ENCODE measurements at regions not wholly inside any gene's neighbourhood (a gene's known extent, or its start where the extent isn't known, plus 50 kb on each side); places are given as distances from the start of the nearest gene placed in this dataset.

DNA sequence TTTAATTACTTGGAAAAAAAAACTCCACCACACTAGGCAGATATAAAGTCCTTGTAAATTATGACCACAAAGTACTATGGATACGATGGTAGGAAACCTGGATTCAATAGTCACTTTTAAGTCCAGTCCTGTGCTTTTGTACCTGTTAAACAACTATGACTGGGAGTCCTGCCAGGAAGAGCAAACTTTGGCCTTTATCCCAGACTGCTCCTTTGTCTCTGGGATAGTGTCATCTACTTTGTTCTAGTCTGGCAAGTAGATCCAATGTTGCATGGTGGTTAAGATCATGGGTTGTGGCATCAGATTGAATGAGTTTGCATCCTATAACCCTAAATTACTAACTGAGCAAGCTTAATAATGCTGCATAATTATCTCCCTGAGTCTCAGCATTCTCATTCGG is 175.3 kb upstream of the FGF13 start (continued):
- TF ChIP-seq, protein P1, sequence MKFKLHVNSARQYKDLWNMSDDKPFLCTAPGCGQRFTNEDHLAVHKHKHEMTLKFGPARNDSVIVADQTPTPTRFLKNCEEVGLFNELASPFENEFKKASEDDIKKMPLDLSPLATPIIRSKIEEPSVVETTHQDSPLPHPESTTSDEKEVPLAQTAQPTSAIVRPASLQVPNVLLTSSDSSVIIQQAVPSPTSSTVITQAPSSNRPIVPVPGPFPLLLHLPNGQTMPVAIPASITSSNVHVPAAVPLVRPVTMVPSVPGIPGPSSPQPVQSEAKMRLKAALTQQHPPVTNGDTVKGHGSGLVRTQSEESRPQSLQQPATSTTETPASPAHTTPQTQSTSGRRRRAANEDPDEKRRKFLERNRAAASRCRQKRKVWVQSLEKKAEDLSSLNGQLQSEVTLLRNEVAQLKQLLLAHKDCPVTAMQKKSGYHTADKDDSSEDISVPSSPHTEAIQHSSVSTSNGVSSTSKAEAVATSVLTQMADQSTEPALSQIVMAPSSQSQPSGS (CRISPR knock-in tag; IDR thresholded peaks at IDR 0.05): no peak
- TF ChIP-seq EP400 (IDR thresholded peaks at IDR 0.05) (no peak), CHD4 (IDR thresholded peaks at IDR 0.05; ENCODE audit: insufficient read depth, insufficient replicate concordance, low read depth, low read length, poor library complexity, severe bottlenecking) (no peak), PHF8 (IDR thresholded peaks at IDR 0.05; ENCODE audit: borderline replicate concordance, low read length) (no peak)

DNA sequence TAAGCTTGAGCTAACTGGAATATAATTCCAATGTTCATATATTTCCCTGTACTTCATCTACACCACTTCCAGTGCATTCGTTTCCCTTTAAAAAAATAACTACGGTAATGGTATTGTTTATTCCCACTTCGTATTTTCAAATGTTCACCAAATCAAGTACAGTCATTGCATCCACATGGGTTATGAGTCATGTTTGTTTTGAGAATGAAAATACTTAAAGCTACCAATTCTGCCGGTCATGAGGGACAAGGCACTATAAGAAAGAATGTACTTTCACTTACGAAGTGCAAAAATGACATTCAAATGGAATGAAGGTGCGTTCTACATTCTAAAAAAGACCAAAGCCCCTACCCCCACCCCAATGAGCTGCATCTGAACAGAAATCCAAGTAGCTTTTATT is 174.4 kb upstream of the FGF13 start:
- ATAC-seq (no peak), FAIRE-seq (no peak), DNase-seq (ENCODE audit: extremely low read depth in 1 of 4, low spot score in 3 of 4) (no peak)
- H3K9me1 ChIP-seq (ENCODE audit: control insufficient read depth, insufficient read depth, low read length): no peaks in the 10 kb centered on the region
- no peaks in the 10 kb centered on the region for H4K20me1 ChIP-seq (replicated peaks; ENCODE audit: control insufficient read depth, insufficient read depth, low read length)
- intact Hi-C loops (cut with micrococcal nuclease): no loop called here
- H3K9ac ChIP-seq (ENCODE audit: insufficient read depth in 1 of 2, low read depth in 2 of 2, low read length in 2 of 2): no peak overlapping the region
- no peaks in the 10 kb centered on the region for H3K9me3 ChIP-seq (replicated peaks; ENCODE audit: control insufficient read depth, insufficient read depth, low read depth, low read length)
- H3K36me3 ChIP-seq (ENCODE audit: control insufficient read depth, insufficient read depth, low read length): no peaks in the 10 kb centered on the region
- no TSS peak for BruUV-seq (replicated peaks)
- in situ Hi-C loops (cut with MboI): no loop called here
- H3K4me3 ChIP-seq: no peak overlapping the region
- H3K27ac ChIP-seq (ENCODE audit: extremely low read depth, low read depth, low read length): no peak overlapping the region
- POLR2A ChIA-PET: no interaction called here
- H3K79me2 ChIP-seq (ENCODE audit: control insufficient read depth, insufficient read depth, low read length): peaks cover 18% of the 10 kb centered on the region; the same call in 2 of the 3 replicates
- WGBS (ENCODE audit: insufficient coverage, low coverage, missing lambda C conversion rate): 67% methylated on average over 5 of the region's 6 CpGs
- no peak overlapping the region for H2AFZ ChIP-seq (ENCODE audit: low read depth, low read length)
- H3K4me2 ChIP-seq (ENCODE audit: insufficient read depth, low read length): no peak overlapping the region
- H3K27me3 ChIP-seq (ENCODE audit: control insufficient read depth in 2 of 2, insufficient read depth in 2 of 2, low read length in 2 of 2): no peaks in the 10 kb centered on the region
- no peaks in the 10 kb centered on the region for H3K4me1 ChIP-seq (replicated peaks in 1 of 2; ENCODE audit: control insufficient read depth in 2 of 2, insufficient read depth in 2 of 2, low read length in 2 of 2)
- CTCF ChIA-PET (ENCODE audit: low intra/inter-chr PET ratio): no interaction called here
- TF ChIP-seq CBX5 (IDR thresholded peaks at IDR 0.05; ENCODE audit: borderline replicate concordance, low read depth) (no peak), BRD4 (IDR thresholded peaks at IDR 0.05) (no peak), RBM25 (IDR thresholded peaks at IDR 0.05; ENCODE audit: low read depth, low read length, severe bottlenecking) (no peak), TCFL5 (CRISPR knock-in tag; conservative IDR thresholded peaks at IDR 0.05) (no peak), ZFX (CRISPR knock-in tag; IDR thresholded peaks at IDR 0.05) (no peak), ZNF507 (tag; conservative IDR thresholded peaks at IDR 0.05) (no peak), ZFP36 (IDR thresholded peaks at IDR 0.05; ENCODE audit: low read depth, low read length, partially characterized antibody) (no peak)
- TF ChIP-seq, protein P2, sequence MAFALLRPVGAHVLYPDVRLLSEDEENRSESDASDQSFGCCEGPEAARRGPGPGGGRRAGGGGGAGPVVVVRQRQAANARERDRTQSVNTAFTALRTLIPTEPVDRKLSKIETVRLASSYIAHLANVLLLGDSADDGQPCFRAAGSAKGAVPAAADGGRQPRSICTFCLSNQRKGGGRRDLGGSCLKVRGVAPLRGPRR (CRISPR knock-in tag; IDR thresholded peaks at IDR 0.05): no peak
- TF ChIP-seq, protein P3, sequence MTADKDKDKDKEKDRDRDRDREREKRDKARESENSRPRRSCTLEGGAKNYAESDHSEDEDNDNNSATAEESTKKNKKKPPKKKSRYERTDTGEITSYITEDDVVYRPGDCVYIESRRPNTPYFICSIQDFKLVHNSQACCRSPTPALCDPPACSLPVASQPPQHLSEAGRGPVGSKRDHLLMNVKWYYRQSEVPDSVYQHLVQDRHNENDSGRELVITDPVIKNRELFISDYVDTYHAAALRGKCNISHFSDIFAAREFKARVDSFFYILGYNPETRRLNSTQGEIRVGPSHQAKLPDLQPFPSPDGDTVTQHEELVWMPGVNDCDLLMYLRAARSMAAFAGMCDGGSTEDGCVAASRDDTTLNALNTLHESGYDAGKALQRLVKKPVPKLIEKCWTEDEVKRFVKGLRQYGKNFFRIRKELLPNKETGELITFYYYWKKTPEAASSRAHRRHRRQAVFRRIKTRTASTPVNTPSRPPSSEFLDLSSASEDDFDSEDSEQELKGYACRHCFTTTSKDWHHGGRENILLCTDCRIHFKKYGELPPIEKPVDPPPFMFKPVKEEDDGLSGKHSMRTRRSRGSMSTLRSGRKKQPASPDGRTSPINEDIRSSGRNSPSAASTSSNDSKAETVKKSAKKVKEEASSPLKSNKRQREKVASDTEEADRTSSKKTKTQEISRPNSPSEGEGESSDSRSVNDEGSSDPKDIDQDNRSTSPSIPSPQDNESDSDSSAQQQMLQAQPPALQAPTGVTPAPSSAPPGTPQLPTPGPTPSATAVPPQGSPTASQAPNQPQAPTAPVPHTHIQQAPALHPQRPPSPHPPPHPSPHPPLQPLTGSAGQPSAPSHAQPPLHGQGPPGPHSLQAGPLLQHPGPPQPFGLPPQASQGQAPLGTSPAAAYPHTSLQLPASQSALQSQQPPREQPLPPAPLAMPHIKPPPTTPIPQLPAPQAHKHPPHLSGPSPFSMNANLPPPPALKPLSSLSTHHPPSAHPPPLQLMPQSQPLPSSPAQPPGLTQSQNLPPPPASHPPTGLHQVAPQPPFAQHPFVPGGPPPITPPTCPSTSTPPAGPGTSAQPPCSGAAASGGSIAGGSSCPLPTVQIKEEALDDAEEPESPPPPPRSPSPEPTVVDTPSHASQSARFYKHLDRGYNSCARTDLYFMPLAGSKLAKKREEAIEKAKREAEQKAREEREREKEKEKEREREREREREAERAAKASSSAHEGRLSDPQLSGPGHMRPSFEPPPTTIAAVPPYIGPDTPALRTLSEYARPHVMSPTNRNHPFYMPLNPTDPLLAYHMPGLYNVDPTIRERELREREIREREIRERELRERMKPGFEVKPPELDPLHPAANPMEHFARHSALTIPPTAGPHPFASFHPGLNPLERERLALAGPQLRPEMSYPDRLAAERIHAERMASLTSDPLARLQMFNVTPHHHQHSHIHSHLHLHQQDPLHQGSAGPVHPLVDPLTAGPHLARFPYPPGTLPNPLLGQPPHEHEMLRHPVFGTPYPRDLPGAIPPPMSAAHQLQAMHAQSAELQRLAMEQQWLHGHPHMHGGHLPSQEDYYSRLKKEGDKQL (CRISPR knock-in tag; IDR thresholded peaks at IDR 0.05; ENCODE audit: borderline replicate concordance): no peak
